Calu3 (cell line): ENCODE measurements at regions not wholly inside any gene's neighbourhood (a gene's known extent, or its start where the extent isn't known, plus 50 kb on each side); places are given as distances from the start of the nearest gene placed in this dataset.

Experiments
- BruUV-seq: library from RNA; stranded (reverse); fragments of 400-500 nt; replicated peaks from 2 replicates; lab custom pipeline; 2021; lab: Mats Ljungman, UMichigan
- CTCF ChIA-PET: fragments of 300-600 bp; sonication (Branson Sonifier 250); formaldehyde crosslinking; loops from one replicate; lab custom pipeline; 2022; ENCODE audit warnings: antibody characterized with exemption; lab: Charles Lee
- DNase-seq: peaks from one replicate; pipeline ENCODE4 v3.0.0; 2022
- H3K27ac Mint-ChIP-seq: one replicate; pipeline ENCODE4 v1.8.0; 2022; ENCODE audit warnings: mixed read lengths; ENCODE audit not compliant: unreplicated experiment
- H3K27me3 Mint-ChIP-seq: one replicate; pipeline ENCODE4 v1.8.0; 2022; ENCODE audit warnings: mixed read lengths; ENCODE audit not compliant: unreplicated experiment
- H3K36me3 Mint-ChIP-seq: one replicate; pipeline ENCODE4 v1.8.0; 2022; ENCODE audit warnings: mild to moderate bottlenecking, moderate library complexity, mixed read lengths; ENCODE audit not compliant: insufficient read depth, unreplicated experiment
- H3K4me1 Mint-ChIP-seq: one replicate; pipeline ENCODE4 v1.8.0; 2022; ENCODE audit warnings: mild to moderate bottlenecking, low read depth, mixed read lengths; ENCODE audit not compliant: unreplicated experiment
- H3K4me3 Mint-ChIP-seq: one replicate; pipeline ENCODE4 v1.8.0; 2022; ENCODE audit warnings: mild to moderate bottlenecking, low read depth, moderate library complexity, mixed read lengths; ENCODE audit not compliant: unreplicated experiment
- H3K9me3 Mint-ChIP-seq: one replicate; pipeline ENCODE4 v1.8.0; 2022; ENCODE audit warnings: low read depth, mixed read lengths; ENCODE audit not compliant: unreplicated experiment
- intact Hi-C: fragments of 100-400 bp; cut with micrococcal nuclease; formaldehyde crosslinking; loops from one replicate; pipeline ENCODE4 v1.10.0; 2022; ENCODE audit not compliant: unreplicated experiment
- TF ChIP-seq, protein P1 (sequence below): fragments of 200-600 bp; IDR thresholded peaks from one replicate; pipeline ENCODE4 v1.8.0; 2022; ENCODE audit warnings: antibody characterized with exemption; ENCODE audit not compliant: unreplicated experiment

DNA sequence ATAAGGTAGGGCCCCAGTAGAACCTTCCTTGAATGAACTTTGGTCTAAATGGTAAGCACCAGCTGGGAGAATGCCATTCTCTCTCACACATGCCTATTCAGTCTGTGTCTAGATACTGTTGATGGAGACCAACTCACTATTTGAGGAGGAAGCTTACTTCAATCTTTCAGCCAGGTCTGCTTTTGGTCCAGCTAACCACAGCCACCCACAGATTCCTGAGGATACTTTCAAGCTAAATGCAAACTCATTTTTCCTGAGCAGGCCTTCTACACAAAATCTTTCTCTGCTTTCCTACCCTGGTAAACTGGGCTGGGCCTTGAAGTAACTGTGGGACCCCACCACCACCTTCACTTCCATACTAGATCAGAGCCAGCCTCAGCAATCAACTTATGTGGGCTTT, 76.9 kb upstream of the KLF3 start:
- peaks cover 4% of the 10 kb centered on the region for H3K9me3 Mint-ChIP-seq
- no peaks in the 10 kb centered on the region for H3K27me3 Mint-ChIP-seq
- DNase-seq: no peak
- intact Hi-C loops: no loop called here
- no TSS peak for BruUV-seq
- CTCF ChIA-PET: no interaction called here
- no peaks in the 10 kb centered on the region for H3K36me3 Mint-ChIP-seq
- no peak overlapping the region for H3K27ac Mint-ChIP-seq
- TF ChIP-seq, protein P1, sequence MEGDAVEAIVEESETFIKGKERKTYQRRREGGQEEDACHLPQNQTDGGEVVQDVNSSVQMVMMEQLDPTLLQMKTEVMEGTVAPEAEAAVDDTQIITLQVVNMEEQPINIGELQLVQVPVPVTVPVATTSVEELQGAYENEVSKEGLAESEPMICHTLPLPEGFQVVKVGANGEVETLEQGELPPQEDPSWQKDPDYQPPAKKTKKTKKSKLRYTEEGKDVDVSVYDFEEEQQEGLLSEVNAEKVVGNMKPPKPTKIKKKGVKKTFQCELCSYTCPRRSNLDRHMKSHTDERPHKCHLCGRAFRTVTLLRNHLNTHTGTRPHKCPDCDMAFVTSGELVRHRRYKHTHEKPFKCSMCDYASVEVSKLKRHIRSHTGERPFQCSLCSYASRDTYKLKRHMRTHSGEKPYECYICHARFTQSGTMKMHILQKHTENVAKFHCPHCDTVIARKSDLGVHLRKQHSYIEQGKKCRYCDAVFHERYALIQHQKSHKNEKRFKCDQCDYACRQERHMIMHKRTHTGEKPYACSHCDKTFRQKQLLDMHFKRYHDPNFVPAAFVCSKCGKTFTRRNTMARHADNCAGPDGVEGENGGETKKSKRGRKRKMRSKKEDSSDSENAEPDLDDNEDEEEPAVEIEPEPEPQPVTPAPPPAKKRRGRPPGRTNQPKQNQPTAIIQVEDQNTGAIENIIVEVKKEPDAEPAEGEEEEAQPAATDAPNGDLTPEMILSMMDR: no peak
- H3K4me1 Mint-ChIP-seq: no peaks in the 10 kb centered on the region
- no peak overlapping the region for H3K4me3 Mint-ChIP-seq

GRCh38 chr4:38590046-38590445, 74.0 kb upstream of the KLF3 start:
- Mint-ChIP-seq H3K36me3 (no peaks in the 10 kb centered on the region), H3K27ac (no peak overlapping the region), H3K4me3 (no peak overlapping the region), H3K4me1 (no peaks in the 10 kb centered on the region), H3K9me3 (peaks cover 4% of the 10 kb centered on the region), H3K27me3 (no peaks in the 10 kb centered on the region)
- TF ChIP-seq, protein P1: no peak
- CTCF ChIA-PET: no interaction called here
- no peak for DNase-seq
- no TSS peak for BruUV-seq
- intact Hi-C loops: no loop called here

DNA sequence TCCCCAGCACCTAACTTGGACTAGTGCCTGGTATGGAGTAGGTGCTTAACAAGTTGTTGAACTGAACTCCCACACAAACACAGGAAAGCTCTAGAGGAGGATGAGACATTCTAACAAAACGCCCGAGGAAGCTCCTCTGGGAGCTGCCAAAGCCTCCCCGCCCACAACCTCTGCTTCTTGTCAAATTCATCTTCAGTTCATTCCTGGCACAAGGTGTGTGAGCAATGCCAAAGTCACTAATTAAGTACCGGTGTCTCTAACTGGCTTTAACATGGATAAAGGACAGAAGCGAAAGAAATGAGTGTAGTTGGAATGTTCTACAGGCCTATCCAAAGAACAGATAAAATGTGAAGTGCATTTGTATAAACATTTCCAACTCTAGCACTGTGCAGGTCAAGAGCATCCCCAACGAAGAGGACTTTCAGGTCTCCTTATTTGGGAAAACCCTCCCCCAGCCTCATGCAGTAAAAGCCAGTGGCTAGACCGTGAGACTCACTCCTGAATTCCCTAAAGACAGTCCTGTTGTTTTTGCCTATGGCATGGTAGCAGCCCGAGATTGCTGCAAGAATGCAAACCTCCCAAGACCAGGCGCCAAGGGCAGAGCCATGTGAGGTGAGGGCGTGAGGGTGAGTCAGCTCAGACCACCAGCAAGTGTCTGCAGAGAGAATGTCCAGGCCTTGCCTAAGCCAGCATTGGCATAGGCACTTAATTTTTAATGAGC, 72.2 kb upstream of the KLF3 start:
- intact Hi-C loops: no loop called here
- H3K4me3 Mint-ChIP-seq: no peak overlapping the region
- no TSS peak for BruUV-seq
- no peaks in the 10 kb centered on the region for H3K9me3 Mint-ChIP-seq
- no peaks in the 10 kb centered on the region for H3K27me3 Mint-ChIP-seq
- no peak overlapping the region for H3K27ac Mint-ChIP-seq
- TF ChIP-seq, protein P1: no peak
- CTCF ChIA-PET: no interaction called here
- H3K4me1 Mint-ChIP-seq: no peaks in the 10 kb centered on the region
- no peaks in the 10 kb centered on the region for H3K36me3 Mint-ChIP-seq
- DNase-seq: no peak

DNA sequence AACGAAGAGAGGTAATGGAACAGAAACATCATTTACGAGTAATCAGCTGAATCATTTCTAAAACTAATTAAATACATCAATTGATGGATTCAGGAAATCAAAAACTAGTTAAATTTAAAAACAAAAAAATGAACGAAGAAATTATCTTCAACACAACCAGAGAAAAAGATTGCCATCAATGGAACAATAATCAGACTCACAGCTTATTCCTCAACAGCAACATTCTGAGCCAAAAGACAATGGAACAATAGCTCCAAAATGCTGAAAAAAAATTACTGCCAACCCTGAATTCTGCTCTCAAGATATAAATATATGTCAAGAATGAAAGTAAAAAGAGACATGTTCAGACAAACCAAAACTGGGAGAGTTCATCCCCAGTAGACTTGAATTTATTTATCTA, 65.5 kb upstream of the KLF3 start:
- intact Hi-C loops: no loop called here
- BruUV-seq: no TSS peak
- Mint-ChIP-seq H3K36me3 (peaks cover 4% of the 10 kb centered on the region), H3K4me3 (no peak overlapping the region), H3K27me3 (no peaks in the 10 kb centered on the region), H3K9me3 (no peaks in the 10 kb centered on the region), H3K4me1 (peaks cover 16% of the 10 kb centered on the region), H3K27ac (no peak overlapping the region)
- TF ChIP-seq, protein P1: no peak
- CTCF ChIA-PET: no interaction called here
- DNase-seq: no peak
